IMR-90 (cell line): ENCODE measurements at regions not wholly inside any gene's neighbourhood (a gene's known extent, or its start where the extent isn't known, plus 50 kb on each side); places are given as distances from the start of the nearest gene placed in this dataset.

Source experiments
- ATAC-seq: fragments of 200-7000 bp; cut with Tn5 transposase; 2 replicates; pipeline ENCODE4 v1.9.1; 2020; ENCODE audit warnings: low read depth, mild to moderate bottlenecking, moderate library complexity
- BruUV-seq: library from RNA; stranded (reverse); fragments of 400-500 nt; replicated peaks from 2 replicates; lab custom pipeline; 2021; lab: Mats Ljungman, UMichigan
- CTCF ChIA-PET: fragments of 300-600 bp; formaldehyde crosslinking; extraction: SDS; loops from one replicate; lab custom pipeline; 2021; ENCODE audit warnings: antibody characterized with exemption; lab: Yijun Ruan, JAX
- POLR2A ChIA-PET: fragments of 300-600 bp; sonication (Branson Sonifier 250); formaldehyde crosslinking; loops from one replicate; lab custom pipeline; 2022; ENCODE audit warnings: antibody characterized with exemption; ENCODE audit not compliant: unreplicated experiment; lab: Charles Lee
- DNase-seq: peaks from one replicate; pipeline ENCODE4 v3.0.0; 2013
- H2AFZ ChIP-seq: replicated peaks from 2 replicates; pipeline ENCODE3; 2013; ENCODE audit warnings: low read length, mild to moderate bottlenecking; ENCODE audit not compliant: poor library complexity
- H2AK5ac ChIP-seq: 2 replicates; pipeline ENCODE4 v1.6.1; 2013; ENCODE audit warnings: low read depth, low read length, inconsistent platforms
- H2AK9ac ChIP-seq: replicated peaks from 2 replicates; pipeline ENCODE3; 2013; ENCODE audit warnings: mild to moderate bottlenecking, low read depth, low read length, moderate library complexity; ENCODE audit not compliant: poor library complexity
- H2BK120ac ChIP-seq: 2 replicates; pipeline ENCODE4 v1.6.1; 2013; ENCODE audit warnings: low read depth, low read length, inconsistent platforms
- H2BK15ac ChIP-seq: 3 replicates; pipeline ENCODE4 v1.6.1; 2013; ENCODE audit warnings: low read depth, low read length, inconsistent platforms
- H2BK20ac ChIP-seq: 2 replicates; pipeline ENCODE4 v1.6.1; 2013; ENCODE audit warnings: low read depth, mild to moderate bottlenecking, inconsistent platforms, low read length, moderate library complexity
- H2BK5ac ChIP-seq: 2 replicates; pipeline ENCODE4 v1.6.1; 2013; ENCODE audit warnings: mild to moderate bottlenecking, low read depth, low read length, inconsistent platforms; ENCODE audit not compliant: poor library complexity, severe bottlenecking
- H3K14ac ChIP-seq: replicated peaks from 2 replicates; pipeline ENCODE4 v1.6.1; 2013; ENCODE audit warnings: low read depth, low read length, inconsistent platforms
- H3K18ac ChIP-seq: 2 replicates; pipeline ENCODE4 v1.6.1; 2013; ENCODE audit warnings: low read depth, low read length, control low read depth
- H3K23ac ChIP-seq: 2 replicates; pipeline ENCODE4 v1.6.1; 2013; ENCODE audit warnings: low read depth, low read length, inconsistent platforms
- H3K27ac ChIP-seq: 2 replicates; pipeline ENCODE4 v1.5.1; 2013; ENCODE audit warnings: mild to moderate bottlenecking, control low read depth, low read length; ENCODE audit not compliant: insufficient read depth
- H3K27me3 ChIP-seq: 2 replicates; pipeline ENCODE4 v1.6.1; 2013; ENCODE audit warnings: low read length; ENCODE audit not compliant: control insufficient read depth, insufficient read depth
- H3K36me3 ChIP-seq: 2 replicates; pipeline ENCODE4 v1.6.1; 2013; ENCODE audit warnings: low read length, mixed read lengths; ENCODE audit not compliant: control insufficient read depth, insufficient read depth
- H3K4ac ChIP-seq: 2 replicates; pipeline ENCODE4 v1.6.1; 2013; ENCODE audit warnings: low read depth, low read length, inconsistent platforms
- H3K4me1 ChIP-seq: 2 replicates; pipeline ENCODE4 v1.6.1; 2013; ENCODE audit warnings: low read length, mixed read lengths; ENCODE audit not compliant: control insufficient read depth, insufficient read depth
- H3K4me2 ChIP-seq: 2 replicates; pipeline ENCODE4 v1.6.1; 2013; ENCODE audit warnings: low read depth, mild to moderate bottlenecking, control low read depth, low read length, moderate library complexity
- H3K4me3 ChIP-seq: 2 replicates; pipeline ENCODE4 v1.5.1; 2013; ENCODE audit warnings: low read depth, mild to moderate bottlenecking, control low read depth, low read length, moderate library complexity; ENCODE audit not compliant: insufficient read depth
- H3K56ac ChIP-seq: 2 replicates; pipeline ENCODE4 v1.6.1; 2013; ENCODE audit warnings: low read length, inconsistent platforms; ENCODE audit not compliant: insufficient read depth; ENCODE audit errors: extremely low read depth
- H3K79me1 ChIP-seq, 2 experiments: 2 replicates each; pipeline ENCODE4 v1.6.1; 2013; ENCODE audit warnings: low read length in 2 of 2, inconsistent platforms in 1 of 2, low read depth in 1 of 2
- H3K9ac ChIP-seq: 2 replicates; pipeline ENCODE4 v1.6.1; 2013; ENCODE audit warnings: low read depth, low read length, control low read depth
- H3K9me1 ChIP-seq: 2 replicates; pipeline ENCODE4 v1.6.1; 2013; ENCODE audit warnings: low read length, inconsistent platforms; ENCODE audit not compliant: insufficient read depth
- H3K9me3 ChIP-seq: 2 replicates; pipeline ENCODE4 v1.6.1; 2013; ENCODE audit warnings: low read length; ENCODE audit not compliant: control insufficient read depth, insufficient read depth
- H4K20me1 ChIP-seq: 2 replicates; pipeline ENCODE4 v1.6.1; 2013; ENCODE audit warnings: low read length, inconsistent platforms; ENCODE audit not compliant: insufficient read depth
- H4K5ac ChIP-seq: 2 replicates; pipeline ENCODE4 v1.6.1; 2013; ENCODE audit warnings: mild to moderate bottlenecking, low read depth, low read length, control low read depth
- H4K8ac ChIP-seq, 2 experiments: 2 replicates each; pipeline ENCODE4 v1.6.1; 2013; ENCODE audit warnings: low read depth in 2 of 2, low read length in 2 of 2, control low read depth in 1 of 2, inconsistent platforms in 1 of 2
- H4K91ac ChIP-seq: 2 replicates; pipeline ENCODE4 v1.6.1; 2013; ENCODE audit warnings: low read depth, low read length, inconsistent platforms; ENCODE audit not compliant: insufficient read depth
- CTCF ChIP-seq: conservative IDR thresholded peaks from 2 replicates; pipeline ENCODE4 v1.5.1; 2012; ENCODE audit warnings: mild to moderate bottlenecking, low read depth, low read length, improper control_type of control experiment
- NFE2L2 ChIP-seq: fragments of 150-350 bp; IDR thresholded peaks from 2 replicates; pipeline ENCODE4 v1.6.1; 2016; ENCODE audit warnings: low read depth, mild to moderate bottlenecking, low read length
- POLR2A ChIP-seq: IDR thresholded peaks from 2 replicates; pipeline ENCODE4 v1.6.1; 2012; ENCODE audit warnings: mild to moderate bottlenecking, low read depth, low read length
- RFX5 ChIP-seq: IDR thresholded peaks from 2 replicates; pipeline ENCODE4 v1.8.0; 2012; ENCODE audit warnings: low read depth, mild to moderate bottlenecking, low read length, moderate library complexity
- SMC3 ChIP-seq: fragments of 150-350 bp; IDR thresholded peaks from 2 replicates; pipeline ENCODE4 v1.6.1; 2016; ENCODE audit warnings: low read depth, mild to moderate bottlenecking, antibody characterized with exemption, low read length, moderate library complexity
- WGBS, 2 experiments: methylation state at CpG; one replicate each; pipeline versions ENCODE4 v1.1.5 to v1.1.7; 2013; ENCODE audit warnings: missing lambda C conversion rate in 2 of 2; ENCODE audit not compliant: insufficient read length in 1 of 2; ENCODE audit errors: extremely low coverage in 2 of 2; 5-methylcytosine and 5-hydroxymethylcytosine counted together
- dilution Hi-C: fragments of 300-500 bp; cut with HindIII; formaldehyde crosslinking; loops from one replicate; pipeline ENCODE4 v1.14.3; 2018; ENCODE audit warnings: low sequenced_read_pairs; ENCODE audit not compliant: unreplicated experiment
- in situ Hi-C: fragments of 300-500 bp; cut with MboI; formaldehyde crosslinking; loops from 3 replicates; pipeline ENCODE4 v1.14.3; 2019; ENCODE audit warnings: low sequenced_read_pairs, inconsistent platforms, mixed read lengths
- intact Hi-C: fragments of 100-400 bp; cut with micrococcal nuclease; formaldehyde crosslinking; loops from 2 replicates; pipeline ENCODE4 v1.10.0; 2022

- ChIA-PET CTCF (no interaction called here), POLR2A (no interaction called here)
- Histone ChIP-seq H3K27me3 (no peaks in the 10 kb centered on the region; the same call in 1 of the 2 replicates), H3K27ac (no peak overlapping the region), H4K91ac (no peak overlapping the region), H3K9me3 (no peaks in the 10 kb centered on the region), H3K14ac (no peak overlapping the region), H3K4ac (no peak overlapping the region), H3K4me3 (no peak overlapping the region), H2AK5ac (no peak overlapping the region), H3K9me1 (no peaks in the 10 kb centered on the region), H2AFZ (no peak overlapping the region), H4K5ac (no peak overlapping the region), H3K4me1 (no peaks in the 10 kb centered on the region), H3K79me1 (no peaks in the 10 kb centered on the region), H4K20me1 (no peaks in the 10 kb centered on the region), H3K23ac (no peak overlapping the region), H3K9ac (no peak overlapping the region), H2BK15ac (no peak overlapping the region), H3K18ac (no peak overlapping the region), H4K8ac (no peak overlapping the region), H3K36me3 (no peaks in the 10 kb centered on the region), H2BK5ac (no peak overlapping the region), H2AK9ac (no peak overlapping the region), H3K4me2 (no peak overlapping the region), H2BK120ac (no peak overlapping the region), H3K56ac (no peak overlapping the region), H2BK20ac (no peak overlapping the region)
- TF ChIP-seq POLR2A, result no peak
- TF ChIP-seq NFE2L2, result no peak
- TF ChIP-seq CTCF, result no peak
- TF ChIP-seq SMC3, result no peak
- no peak for TF ChIP-seq RFX5
- in situ Hi-C loops (no loop called here), intact Hi-C loops (no loop called here), dilution Hi-C loops (no loop called here)
- WGBS, 2 experiments, result 59% methylated on average over 7 of the region's 13 CpGs; no CpG with 5 or more reads in 1 of the 2 experiments
- no TSS peak for BruUV-seq
- ATAC-seq, result no peak
- no peak for DNase-seq
Observed at GRCh38 chr6:15901141-15902115, 227.5 kb upstream of the MYLIP start.
